Adrenal gland (tissue), 9 donors: ENCODE measurements at regions not wholly inside any gene's neighbourhood (a gene's known extent, or its start where the extent isn't known, plus 50 kb on each side); places are given as distances from the start of the nearest gene placed in this dataset.

Experiments used
- DNase-seq, 7 donors: peaks; one replicate each; pipeline ENCODE4 v3.0.0-alpha.2; 2019 to 2020
- H3K27ac ChIP-seq, 5 donors: fragments of 200-600 bp; sonication (generic) in 4 of 5; 1 replicate in 3 of 5; 2 replicates in 2 of 5; pipeline versions ENCODE4 v1.5.1 to v1.8.0; 2016 to 2020; ENCODE audit warnings: mild to moderate bottlenecking in 1 of 5
- H3K27me3 ChIP-seq: fragments of 200-600 bp; 2 replicates; pipeline ENCODE4 v1.8.0; 2021
- H3K36me3 ChIP-seq, 2 donors: fragments of 200-600 bp; replicated peaks in 1 of 2; 1 replicate in 1 of 2; 2 replicates in 1 of 2; pipeline versions ENCODE4 v1.5.1 to v1.8.0; 2018 to 2022
- H3K4me1 ChIP-seq, 2 donors: fragments of 200-600 bp; replicated peaks in 1 of 2; 1 replicate in 1 of 2; 2 replicates in 1 of 2; pipeline versions ENCODE4 v1.5.1 to v1.8.0; 2018 to 2021
- H3K4me3 ChIP-seq, 4 donors: fragments of 200-600 bp; sonication (generic) in 3 of 4; one replicate each; pipeline ENCODE4 v1.5.1; 2016 to 2018
- H3K9me3 ChIP-seq, 3 donors: fragments of 200-600 bp; sonication (generic) in 1 of 3; replicated peaks in 1 of 3; 1 replicate in 2 of 3; 2 replicates in 1 of 3; pipeline versions ENCODE4 v1.5.1 to v1.8.0; 2016 to 2021
- CTCF ChIP-seq, 6 experiments: fragments of 450-650 bp in 4 of 6; fragments of 200-600 bp in 2 of 6; sonication (generic) in 1 of 6; IDR thresholded peaks; 1 replicate in 5 of 6; 2 replicates in 1 of 6; pipeline versions ENCODE4 v1.5.1 to v1.8.0; 2016 to 2021; ENCODE audit warnings: antibody characterized with exemption in 6 of 6, mild to moderate bottlenecking in 2 of 6, moderate library complexity in 1 of 6
- POLR2A ChIP-seq, 2 donors: fragments of 450-650 bp; IDR thresholded peaks; one replicate each; pipeline ENCODE4 v1.6.1; 2017; ENCODE audit warnings: antibody characterized with exemption in 2 of 2, mild to moderate bottlenecking in 2 of 2, moderate library complexity in 1 of 2
- WGBS, 4 donors: extraction: QIAGEN DNeasy Blood & Tissue Kit in 2 of 4; methylation state at CpG; one replicate each; pipeline versions ENCODE4 v1.1.5 to v1.1.7; 2013 to 2017; 5-methylcytosine and 5-hydroxymethylcytosine counted together
- intact Hi-C, 2 donors: fragments of 100-400 bp; cut with DNase I; formaldehyde crosslinking; loops; one replicate each; pipeline versions ENCODE4 v1.14.1 to v1.15.0; 2022 to 2023
- donor health status: healthy with polysubstance abuse.
- donor health status: Bipolar disorder and iron deficiency.
- donor health status: DM: yes; HTN: yes; CAD: no.
- donor health status: DM: no; HTN: no; CAD: no.
- donor health status: DM: no; HTN: no; CAD: no.

- no peaks in the 10 kb centered on the region for H3K36me3 ChIP-seq
- H3K4me1 ChIP-seq: no peaks in the 10 kb centered on the region
- WGBS, 4 donors: 63 to 73% (median 64%) methylated on average over 4 of the region's 4 CpGs
- H3K27me3 ChIP-seq: no peaks in the 10 kb centered on the region
- H3K27ac ChIP-seq: no peak overlapping the region
- intact Hi-C loops: no loop called here
- no peaks in the 10 kb centered on the region for H3K9me3 ChIP-seq
- DNase-seq: no peak
- H3K4me3 ChIP-seq: no peak overlapping the region
- TF ChIP-seq POLR2A (IDR thresholded peaks at IDR 0.05) (no peak), CTCF (IDR thresholded peaks at IDR 0.05) (no peak)
Observed at GRCh38 chr2:184305105-184305504, 293.2 kb upstream of the ZNF804A start.

- no peaks in the 10 kb centered on the region for H3K9me3 ChIP-seq
- no peaks in the 10 kb centered on the region for H3K27me3 ChIP-seq
- no peak for TF ChIP-seq CTCF (IDR thresholded peaks at IDR 0.05)
- H3K27ac ChIP-seq: no peak overlapping the region
- no peaks in the 10 kb centered on the region for H3K36me3 ChIP-seq
- H3K4me3 ChIP-seq: no peak overlapping the region
- no peaks in the 10 kb centered on the region for H3K4me1 ChIP-seq
- DNase-seq: no peak
- 71 to 95% (median 77%) methylated on average over 1 of the region's 1 CpG for WGBS, 4 donors
- intact Hi-C loops: no loop called here
Observed at GRCh38 chr2:184308706-184309105, 289.6 kb upstream of the ZNF804A start.

GRCh38 chr2:184312970-184313369 is 285.4 kb upstream of the ZNF804A start:
- H3K4me3 ChIP-seq: no peak overlapping the region
- DNase-seq: no peak
- H3K36me3 ChIP-seq: no peaks in the 10 kb centered on the region
- no peaks in the 10 kb centered on the region for H3K4me1 ChIP-seq
- no peaks in the 10 kb centered on the region for H3K9me3 ChIP-seq
- 75 to 86% (median 78%) methylated on average over 6 to 7 of the region's 7 CpGs for WGBS, 4 donors
- H3K27ac ChIP-seq: no peak overlapping the region
- intact Hi-C loops: no loop called here
- TF ChIP-seq POLR2A (IDR thresholded peaks at IDR 0.05) (no peak), CTCF (IDR thresholded peaks at IDR 0.05) (no peak)
- H3K27me3 ChIP-seq: no peaks in the 10 kb centered on the region

GRCh38 chr2:184314829-184315228 is 283.5 kb upstream of the ZNF804A start:
- 80 to 88% (median 86%) methylated on average over 2 of the region's 2 CpGs for WGBS, 4 donors
- Histone ChIP-seq H3K9me3 (no peaks in the 10 kb centered on the region), H3K27ac (no peak overlapping the region), H3K27me3 (no peaks in the 10 kb centered on the region), H3K36me3 (no peaks in the 10 kb centered on the region), H3K4me3 (no peak overlapping the region), H3K4me1 (no peaks in the 10 kb centered on the region)
- intact Hi-C loops: no loop called here
- TF ChIP-seq POLR2A (IDR thresholded peaks at IDR 0.05) (no peak), CTCF (IDR thresholded peaks at IDR 0.05) (no peak)
- no peak for DNase-seq
